SKM-1 (cell line): ENCODE measurements at regions not wholly inside any gene's neighbourhood (a gene's known extent, or its start where the extent isn't known, plus 50 kb on each side); places are given as distances from the start of the nearest gene placed in this dataset.

Experiments used
- DNase-seq: peaks from one replicate; lab custom pipeline; 2025; ENCODE audit not compliant: unreplicated experiment; lab: John Stamatoyannopoulos, UW

- no peak for DNase-seq
Measured at GRCh38 chr3:193754719-193755118, 161.7 kb downstream of the OPA1 start.

- no peak for DNase-seq
Measured at GRCh38 chr3:193756536-193756935, 163.5 kb downstream of the OPA1 start.

GRCh38 chr3:193757457-193757856 lies 164.4 kb downstream of the OPA1 start:
- no peak for DNase-seq

- DNase-seq: no peak
Measured at GRCh38 chr3:193761969-193762368, 169.0 kb downstream of the OPA1 start.

- no peak for DNase-seq
Measured at GRCh38 chr3:193762657-193763056, 169.6 kb downstream of the OPA1 start.

- no peak for DNase-seq
Measured at GRCh38 chr3:193764959-193765358, 172.0 kb downstream of the OPA1 start.

- DNase-seq: no peak
Measured at GRCh38 chr3:193767353-193768069, 174.5 kb downstream of the OPA1 start.

GRCh38 chr3:193768070-193768394 lies 175.0 kb downstream of the OPA1 start:
- no peak for DNase-seq

GRCh38 chr3:193769437-193769836 lies 176.4 kb downstream of the OPA1 start:
- no peak for DNase-seq

- DNase-seq: no peak
Measured at GRCh38 chr3:193771011-193771652, 178.1 kb downstream of the OPA1 start.

GRCh38 chr3:193771653-193772421 lies 178.8 kb downstream of the OPA1 start:
- DNase-seq: no peak

- no peak for DNase-seq
Measured at GRCh38 chr3:193772422-193772763, 179.4 kb downstream of the OPA1 start.

- no peak for DNase-seq
Measured at GRCh38 chr3:193773266-193774220, 180.5 kb downstream of the OPA1 start.

- no peak for DNase-seq
Measured at GRCh38 chr3:193774272-193774915, 181.4 kb downstream of the OPA1 start.

- no peak for DNase-seq
Measured at GRCh38 chr3:193774916-193775285, 181.9 kb downstream of the OPA1 start.

GRCh38 chr3:193775421-193776077 lies 182.5 kb downstream of the OPA1 start:
- no peak for DNase-seq

GRCh38 chr3:193776626-193777358 lies 183.8 kb downstream of the OPA1 start:
- no peak for DNase-seq

- no peak for DNase-seq
Measured at GRCh38 chr3:193777524-193777923, 184.5 kb downstream of the OPA1 start.

GRCh38 chr3:193778676-193779075 lies 185.7 kb downstream of the OPA1 start:
- DNase-seq: no peak

GRCh38 chr3:193779933-193780332 lies 186.9 kb downstream of the OPA1 start:
- DNase-seq: no peak
